NCI-H128 (cell line): ENCODE measurements at regions not wholly inside any gene's neighbourhood (a gene's known extent, or its start where the extent isn't known, plus 50 kb on each side); places are given as distances from the start of the nearest gene placed in this dataset.
"Not testable (repeated sequence)": the region's sequence is repeated elsewhere in the genome, so short reads cannot be mapped to it uniquely, and the experiment has no call there.

Experiments used
- DNase-seq: peaks from one replicate; lab custom pipeline; 2025; ENCODE audit not compliant: unreplicated experiment; lab: John Stamatoyannopoulos, UW

- no peak for DNase-seq
Measured at GRCh38 chr1:193448682-193449461, 262.5 kb upstream of the B3GALT2 start.

GRCh38 chr1:193443886-193444285, 257.5 kb upstream of the B3GALT2 start:
- DNase-seq, result no peak

- no peak for DNase-seq
Measured at GRCh38 chr1:193438771-193439170, 252.4 kb upstream of the B3GALT2 start.

- no peak for DNase-seq
Measured at GRCh38 chr1:193438312-193438711, 251.9 kb upstream of the B3GALT2 start.

- DNase-seq, result no peak
Measured at GRCh38 chr1:193437785-193438184, 251.4 kb upstream of the B3GALT2 start.

GRCh38 chr1:193437333-193437732, 250.9 kb upstream of the B3GALT2 start:
- not testable (repeated sequence) for DNase-seq

GRCh38 chr1:193435781-193436180, 249.4 kb upstream of the B3GALT2 start:
- no peak for DNase-seq

- no peak for DNase-seq
Measured at GRCh38 chr1:193434319-193434718, 247.9 kb upstream of the B3GALT2 start.

GRCh38 chr1:193433599-193433998, 247.2 kb upstream of the B3GALT2 start:
- DNase-seq, result no peak

GRCh38 chr1:193432979-193433587, 246.7 kb upstream of the B3GALT2 start:
- no peak for DNase-seq

GRCh38 chr1:193431265-193431977, 245.0 kb upstream of the B3GALT2 start:
- DNase-seq, result no peak

- no peak for DNase-seq
Measured at GRCh38 chr1:193427524-193427923, 241.1 kb upstream of the B3GALT2 start.

GRCh38 chr1:193426061-193426460, 239.6 kb upstream of the B3GALT2 start:
- no peak for DNase-seq

- DNase-seq, result no peak
Measured at GRCh38 chr1:193421487-193421886, 235.1 kb upstream of the B3GALT2 start.

GRCh38 chr1:193419295-193419694, 232.9 kb upstream of the B3GALT2 start:
- DNase-seq, result no peak

GRCh38 chr1:193418745-193419058, 232.3 kb upstream of the B3GALT2 start:
- no peak for DNase-seq

GRCh38 chr1:193417945-193418744, 231.7 kb upstream of the B3GALT2 start:
- no peak for DNase-seq

GRCh38 chr1:193417403-193417802, 231.0 kb upstream of the B3GALT2 start:
- DNase-seq, result no peak

GRCh38 chr1:193416226-193417024, 230.0 kb upstream of the B3GALT2 start:
- no peak for DNase-seq

GRCh38 chr1:193415256-193415655, 228.8 kb upstream of the B3GALT2 start:
- no peak for DNase-seq

- DNase-seq, result no peak
Measured at GRCh38 chr1:193413376-193413775, 227.0 kb upstream of the B3GALT2 start.
